ENCODE measurements at regions not wholly inside any gene's neighbourhood (a gene's known extent, or its start where the extent isn't known, plus 50 kb on each side); places are given as distances from the start of the nearest gene placed in this dataset.

- TF ChIP-seq TOX (CRISPR knock-in tag; IDR thresholded peaks at IDR 0.05; ENCODE audit: borderline replicate concordance) (no peak), ISL1 (CRISPR knock-in tag; IDR thresholded peaks at IDR 0.05) (no peak), PATZ1 (CRISPR knock-in tag; IDR thresholded peaks at IDR 0.05; ENCODE audit: borderline replicate concordance) (no peak), CSDC2 (CRISPR knock-in tag; IDR thresholded peaks at IDR 0.05) (no peak), BACH2 (CRISPR knock-in tag; IDR thresholded peaks at IDR 0.05; ENCODE audit: borderline replicate concordance) (no peak), POU6F1 (CRISPR knock-in tag; IDR thresholded peaks at IDR 0.05; ENCODE audit: borderline replicate concordance, low read depth) (no peak), GLIS3 (CRISPR knock-in tag; IDR thresholded peaks at IDR 0.05) (no peak), ZC3H10 (CRISPR knock-in tag; IDR thresholded peaks at IDR 0.05) (no peak), ZFP3 (CRISPR knock-in tag; IDR thresholded peaks at IDR 0.05) (no peak), PPARA (CRISPR knock-in tag; IDR thresholded peaks at IDR 0.05; ENCODE audit: borderline replicate concordance) (no peak)
- ATAC-seq: peak; percentile 55; the same call in 1 of the 3 replicates
These were observed 342.2 kb downstream of the OMA1 start for GRCh38 chr1:58204284-58204683.

- no peak for TF ChIP-seq ISL1 (CRISPR knock-in tag; IDR thresholded peaks at IDR 0.05)
- no peak for TF ChIP-seq POU6F1 (CRISPR knock-in tag; IDR thresholded peaks at IDR 0.05; ENCODE audit: borderline replicate concordance, low read depth)
- TF ChIP-seq ZFP30 (CRISPR knock-in tag; IDR thresholded peaks at IDR 0.05): no peak
- TF ChIP-seq ESRRG (CRISPR knock-in tag; IDR thresholded peaks at IDR 0.05): no peak
- ATAC-seq: no peak
These were observed 344.9 kb downstream of the OMA1 start for GRCh38 chr1:58201492-58202106.

GRCh38 chr1:58200437-58200836 lies 346.1 kb downstream of the OMA1 start:
- ATAC-seq: no peak
- TF ChIP-seq TOX (CRISPR knock-in tag; IDR thresholded peaks at IDR 0.05; ENCODE audit: borderline replicate concordance) (no peak), CSRNP3 (CRISPR knock-in tag; IDR thresholded peaks at IDR 0.05) (no peak), BACH2 (CRISPR knock-in tag; IDR thresholded peaks at IDR 0.05; ENCODE audit: borderline replicate concordance) (no peak), SNAI2 (CRISPR knock-in tag; IDR thresholded peaks at IDR 0.05) (no peak), RARB (CRISPR knock-in tag; IDR thresholded peaks at IDR 0.05) (no peak), ZNF565 (CRISPR knock-in tag; conservative IDR thresholded peaks at IDR 0.05; ENCODE audit: low read depth) (no peak)

GRCh38 chr1:58197811-58198210 lies 348.7 kb downstream of the OMA1 start:
- no peak for ATAC-seq

GRCh38 chr1:58190267-58190988 lies 356.1 kb downstream of the OMA1 start:
- ATAC-seq: no peak
- TF ChIP-seq OSR1 (CRISPR knock-in tag; IDR thresholded peaks at IDR 0.05) (no peak), CSDC2 (CRISPR knock-in tag; IDR thresholded peaks at IDR 0.05) (no peak), RARB (CRISPR knock-in tag; IDR thresholded peaks at IDR 0.05) (no peak), ZNF8 (CRISPR knock-in tag; IDR thresholded peaks at IDR 0.05) (no peak), ZFP3 (CRISPR knock-in tag; IDR thresholded peaks at IDR 0.05) (no peak), PPARA (CRISPR knock-in tag; IDR thresholded peaks at IDR 0.05; ENCODE audit: borderline replicate concordance) (no peak), TSHZ2 (CRISPR knock-in tag; IDR thresholded peaks at IDR 0.05) (no peak), SNAI2 (CRISPR knock-in tag; IDR thresholded peaks at IDR 0.05) (no peak), TCF4 (CRISPR knock-in tag; IDR thresholded peaks at IDR 0.05; ENCODE audit: borderline replicate concordance) (no peak), ARNTL (CRISPR knock-in tag; IDR thresholded peaks at IDR 0.05; ENCODE audit: borderline replicate concordance, low read depth) (no peak), GLIS3 (CRISPR knock-in tag; IDR thresholded peaks at IDR 0.05) (no peak), TOX (CRISPR knock-in tag; IDR thresholded peaks at IDR 0.05; ENCODE audit: borderline replicate concordance) (no peak)

More at GRCh38 chr1:58197811-58198210, 348.7 kb downstream of the OMA1 start:
- TF ChIP-seq RARB (CRISPR knock-in tag; IDR thresholded peaks at IDR 0.05) (no peak), ZNF8 (CRISPR knock-in tag; IDR thresholded peaks at IDR 0.05) (no peak), SNAI2 (CRISPR knock-in tag; IDR thresholded peaks at IDR 0.05) (no peak), ISL1 (CRISPR knock-in tag; IDR thresholded peaks at IDR 0.05) (no peak), ZNF565 (CRISPR knock-in tag; conservative IDR thresholded peaks at IDR 0.05; ENCODE audit: low read depth) (no peak), ZFP30 (CRISPR knock-in tag; IDR thresholded peaks at IDR 0.05) (no peak), TCF4 (CRISPR knock-in tag; IDR thresholded peaks at IDR 0.05; ENCODE audit: borderline replicate concordance) (no peak), ARNTL (CRISPR knock-in tag; IDR thresholded peaks at IDR 0.05; ENCODE audit: borderline replicate concordance, low read depth) (no peak), TOX (CRISPR knock-in tag; IDR thresholded peaks at IDR 0.05; ENCODE audit: borderline replicate concordance) (no peak)
